ENCODE measurements at regions not wholly inside any gene's neighbourhood (a gene's known extent, or its start where the extent isn't known, plus 50 kb on each side); places are given as distances from the start of the nearest gene placed in this dataset.

DNA sequence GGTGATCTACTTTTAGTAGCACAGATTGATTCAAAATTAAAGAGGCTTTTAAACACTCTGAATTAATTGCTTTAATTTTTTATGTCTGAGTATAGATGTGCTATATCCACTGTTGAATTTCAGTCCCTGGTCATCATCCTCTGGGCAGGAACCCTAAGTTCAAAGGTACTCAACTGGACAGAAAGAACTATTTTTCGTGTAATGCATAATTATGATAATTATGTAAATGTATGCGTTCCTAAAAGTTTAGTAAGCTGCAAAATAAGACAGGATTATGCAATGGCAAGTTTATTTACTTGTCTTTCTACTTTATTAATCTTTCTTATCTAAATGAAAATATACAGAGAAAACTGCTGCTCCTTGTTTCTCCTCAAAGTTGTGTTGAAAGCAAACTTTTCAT is 690.1 kb upstream of the MAN1A1 start:
- Histone ChIP-seq H3K79me2 (ENCODE audit: control insufficient read depth, insufficient read depth, low read length) (no peaks in the 10 kb centered on the region), H2AFZ (ENCODE audit: low read depth, low read length) (no peak overlapping the region), H3K4me1 (replicated peaks in 1 of 2; ENCODE audit: control insufficient read depth in 2 of 2, insufficient read depth in 2 of 2, low read length in 2 of 2) (no peaks in the 10 kb centered on the region), H3K9me3 (replicated peaks; ENCODE audit: control insufficient read depth, insufficient read depth, low read depth, low read length) (no peaks in the 10 kb centered on the region), H4K20me1 (replicated peaks; ENCODE audit: control insufficient read depth, insufficient read depth, low read length) (no peaks in the 10 kb centered on the region), H3K9ac (ENCODE audit: insufficient read depth in 1 of 2, low read depth in 2 of 2, low read length in 2 of 2) (no peak overlapping the region), H3K27ac (ENCODE audit: extremely low read depth, low read depth, low read length) (no peak overlapping the region), H3K4me2 (ENCODE audit: insufficient read depth, low read length) (no peak overlapping the region), H3K27me3 (ENCODE audit: control insufficient read depth in 2 of 2, insufficient read depth in 2 of 2, low read length in 2 of 2) (no peaks in the 10 kb centered on the region), H3K36me3 (ENCODE audit: control insufficient read depth, insufficient read depth, low read length) (no peaks in the 10 kb centered on the region), H3K4me3 (no peak overlapping the region), H3K9me1 (ENCODE audit: control insufficient read depth, insufficient read depth, low read length) (no peaks in the 10 kb centered on the region)
- ATAC-seq (no peak), FAIRE-seq (no peak), DNase-seq (ENCODE audit: extremely low read depth in 1 of 4, low spot score in 3 of 4) (no peak)
- ChIA-PET CTCF (ENCODE audit: low intra/inter-chr PET ratio) (no interaction called here), POLR2A (no interaction called here)
- 4% methylated on average over 2 of the region's 2 CpGs for WGBS (ENCODE audit: insufficient coverage, low coverage, missing lambda C conversion rate)
- in situ Hi-C loops (cut with MboI) (no loop called here), intact Hi-C loops (cut with micrococcal nuclease) (no loop called here)
- BruUV-seq (replicated peaks): no TSS peak
- TF ChIP-seq, protein P1, sequence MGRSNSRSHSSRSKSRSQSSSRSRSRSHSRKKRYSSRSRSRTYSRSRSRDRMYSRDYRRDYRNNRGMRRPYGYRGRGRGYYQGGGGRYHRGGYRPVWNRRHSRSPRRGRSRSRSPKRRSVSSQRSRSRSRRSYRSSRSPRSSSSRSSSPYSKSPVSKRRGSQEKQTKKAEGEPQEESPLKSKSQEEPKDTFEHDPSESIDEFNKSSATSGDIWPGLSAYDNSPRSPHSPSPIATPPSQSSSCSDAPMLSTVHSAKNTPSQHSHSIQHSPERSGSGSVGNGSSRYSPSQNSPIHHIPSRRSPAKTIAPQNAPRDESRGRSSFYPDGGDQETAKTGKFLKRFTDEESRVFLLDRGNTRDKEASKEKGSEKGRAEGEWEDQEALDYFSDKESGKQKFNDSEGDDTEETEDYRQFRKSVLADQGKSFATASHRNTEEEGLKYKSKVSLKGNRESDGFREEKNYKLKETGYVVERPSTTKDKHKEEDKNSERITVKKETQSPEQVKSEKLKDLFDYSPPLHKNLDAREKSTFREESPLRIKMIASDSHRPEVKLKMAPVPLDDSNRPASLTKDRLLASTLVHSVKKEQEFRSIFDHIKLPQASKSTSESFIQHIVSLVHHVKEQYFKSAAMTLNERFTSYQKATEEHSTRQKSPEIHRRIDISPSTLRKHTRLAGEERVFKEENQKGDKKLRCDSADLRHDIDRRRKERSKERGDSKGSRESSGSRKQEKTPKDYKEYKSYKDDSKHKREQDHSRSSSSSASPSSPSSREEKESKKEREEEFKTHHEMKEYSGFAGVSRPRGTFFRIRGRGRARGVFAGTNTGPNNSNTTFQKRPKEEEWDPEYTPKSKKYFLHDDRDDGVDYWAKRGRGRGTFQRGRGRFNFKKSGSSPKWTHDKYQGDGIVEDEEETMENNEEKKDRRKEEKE (IDR thresholded peaks at IDR 0.05; ENCODE audit: borderline replicate concordance in 1 of 2, control insufficient read depth in 1 of 2, low read depth in 2 of 2, low read length in 1 of 2): no peak
- TF ChIP-seq POLR2G (IDR thresholded peaks at IDR 0.05; ENCODE audit: low read depth, low read length): no peak
- TF ChIP-seq JUNB (CRISPR knock-in tag; conservative IDR thresholded peaks at IDR 0.05): no peak
- TF ChIP-seq ZNF561 (CRISPR knock-in tag; conservative IDR thresholded peaks at IDR 0.05): no peak
- no peak for TF ChIP-seq ZNF445 (CRISPR knock-in tag; IDR thresholded peaks at IDR 0.05; ENCODE audit: low read depth)
- TF ChIP-seq ZNF551 (CRISPR knock-in tag; IDR thresholded peaks at IDR 0.05): no peak
- no peak for TF ChIP-seq ZNF699 (CRISPR knock-in tag; IDR thresholded peaks at IDR 0.05; ENCODE audit: insufficient replicate concordance)
- TF ChIP-seq BMI1 (IDR thresholded peaks at IDR 0.05; ENCODE audit: low read length): no peak
- TF ChIP-seq, protein P2, sequence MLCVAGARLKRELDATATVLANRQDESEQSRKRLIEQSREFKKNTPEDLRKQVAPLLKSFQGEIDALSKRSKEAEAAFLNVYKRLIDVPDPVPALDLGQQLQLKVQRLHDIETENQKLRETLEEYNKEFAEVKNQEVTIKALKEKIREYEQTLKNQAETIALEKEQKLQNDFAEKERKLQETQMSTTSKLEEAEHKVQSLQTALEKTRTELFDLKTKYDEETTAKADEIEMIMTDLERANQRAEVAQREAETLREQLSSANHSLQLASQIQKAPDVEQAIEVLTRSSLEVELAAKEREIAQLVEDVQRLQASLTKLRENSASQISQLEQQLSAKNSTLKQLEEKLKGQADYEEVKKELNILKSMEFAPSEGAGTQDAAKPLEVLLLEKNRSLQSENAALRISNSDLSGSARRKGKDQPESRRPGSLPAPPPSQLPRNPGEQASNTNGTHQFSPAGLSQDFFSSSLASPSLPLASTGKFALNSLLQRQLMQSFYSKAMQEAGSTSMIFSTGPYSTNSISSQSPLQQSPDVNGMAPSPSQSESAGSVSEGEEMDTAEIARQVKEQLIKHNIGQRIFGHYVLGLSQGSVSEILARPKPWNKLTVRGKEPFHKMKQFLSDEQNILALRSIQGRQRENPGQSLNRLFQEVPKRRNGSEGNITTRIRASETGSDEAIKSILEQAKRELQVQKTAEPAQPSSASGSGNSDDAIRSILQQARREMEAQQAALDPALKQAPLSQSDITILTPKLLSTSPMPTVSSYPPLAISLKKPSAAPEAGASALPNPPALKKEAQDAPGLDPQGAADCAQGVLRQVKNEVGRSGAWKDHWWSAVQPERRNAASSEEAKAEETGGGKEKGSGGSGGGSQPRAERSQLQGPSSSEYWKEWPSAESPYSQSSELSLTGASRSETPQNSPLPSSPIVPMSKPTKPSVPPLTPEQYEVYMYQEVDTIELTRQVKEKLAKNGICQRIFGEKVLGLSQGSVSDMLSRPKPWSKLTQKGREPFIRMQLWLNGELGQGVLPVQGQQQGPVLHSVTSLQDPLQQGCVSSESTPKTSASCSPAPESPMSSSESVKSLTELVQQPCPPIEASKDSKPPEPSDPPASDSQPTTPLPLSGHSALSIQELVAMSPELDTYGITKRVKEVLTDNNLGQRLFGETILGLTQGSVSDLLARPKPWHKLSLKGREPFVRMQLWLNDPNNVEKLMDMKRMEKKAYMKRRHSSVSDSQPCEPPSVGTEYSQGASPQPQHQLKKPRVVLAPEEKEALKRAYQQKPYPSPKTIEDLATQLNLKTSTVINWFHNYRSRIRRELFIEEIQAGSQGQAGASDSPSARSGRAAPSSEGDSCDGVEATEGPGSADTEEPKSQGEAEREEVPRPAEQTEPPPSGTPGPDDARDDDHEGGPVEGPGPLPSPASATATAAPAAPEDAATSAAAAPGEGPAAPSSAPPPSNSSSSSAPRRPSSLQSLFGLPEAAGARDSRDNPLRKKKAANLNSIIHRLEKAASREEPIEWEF (CRISPR knock-in tag; IDR thresholded peaks at IDR 0.05): no peak
- TF ChIP-seq, protein P3, sequence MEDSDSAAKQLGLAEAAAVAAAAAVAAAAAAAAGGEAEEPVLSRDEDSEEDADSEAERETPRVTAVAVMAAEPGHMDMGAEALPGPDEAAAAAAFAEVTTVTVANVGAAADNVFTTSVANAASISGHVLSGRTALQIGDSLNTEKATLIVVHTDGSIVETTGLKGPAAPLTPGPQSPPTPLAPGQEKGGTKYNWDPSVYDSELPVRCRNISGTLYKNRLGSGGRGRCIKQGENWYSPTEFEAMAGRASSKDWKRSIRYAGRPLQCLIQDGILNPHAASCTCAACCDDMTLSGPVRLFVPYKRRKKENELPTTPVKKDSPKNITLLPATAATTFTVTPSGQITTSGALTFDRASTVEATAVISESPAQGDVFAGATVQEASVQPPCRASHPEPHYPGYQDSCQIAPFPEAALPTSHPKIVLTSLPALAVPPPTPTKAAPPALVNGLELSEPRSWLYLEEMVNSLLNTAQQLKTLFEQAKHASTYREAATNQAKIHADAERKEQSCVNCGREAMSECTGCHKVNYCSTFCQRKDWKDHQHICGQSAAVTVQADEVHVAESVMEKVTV (CRISPR knock-in tag; IDR thresholded peaks at IDR 0.05): no peak
- TF ChIP-seq, protein P4, sequence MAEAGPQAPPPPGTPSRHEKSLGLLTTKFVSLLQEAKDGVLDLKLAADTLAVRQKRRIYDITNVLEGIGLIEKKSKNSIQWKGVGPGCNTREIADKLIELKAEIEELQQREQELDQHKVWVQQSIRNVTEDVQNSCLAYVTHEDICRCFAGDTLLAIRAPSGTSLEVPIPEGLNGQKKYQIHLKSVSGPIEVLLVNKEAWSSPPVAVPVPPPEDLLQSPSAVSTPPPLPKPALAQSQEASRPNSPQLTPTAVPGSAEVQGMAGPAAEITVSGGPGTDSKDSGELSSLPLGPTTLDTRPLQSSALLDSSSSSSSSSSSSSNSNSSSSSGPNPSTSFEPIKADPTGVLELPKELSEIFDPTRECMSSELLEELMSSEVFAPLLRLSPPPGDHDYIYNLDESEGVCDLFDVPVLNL (CRISPR knock-in tag; IDR thresholded peaks at IDR 0.05; ENCODE audit: low read depth): no peak
- TF ChIP-seq DPF2 (IDR thresholded peaks at IDR 0.05): no peak
